ENCODE measurements at regions not wholly inside any gene's neighbourhood (a gene's known extent, or its start where the extent isn't known, plus 50 kb on each side); places are given as distances from the start of the nearest gene placed in this dataset.

- DNase-seq, result no peak
Measured at GRCh38 chr15:31513178-31513577, 186.5 kb downstream of the KLF13 start.

- DNase-seq, result no peak
Measured at GRCh38 chr15:31516440-31516839, 189.8 kb downstream of the KLF13 start.

DNA sequence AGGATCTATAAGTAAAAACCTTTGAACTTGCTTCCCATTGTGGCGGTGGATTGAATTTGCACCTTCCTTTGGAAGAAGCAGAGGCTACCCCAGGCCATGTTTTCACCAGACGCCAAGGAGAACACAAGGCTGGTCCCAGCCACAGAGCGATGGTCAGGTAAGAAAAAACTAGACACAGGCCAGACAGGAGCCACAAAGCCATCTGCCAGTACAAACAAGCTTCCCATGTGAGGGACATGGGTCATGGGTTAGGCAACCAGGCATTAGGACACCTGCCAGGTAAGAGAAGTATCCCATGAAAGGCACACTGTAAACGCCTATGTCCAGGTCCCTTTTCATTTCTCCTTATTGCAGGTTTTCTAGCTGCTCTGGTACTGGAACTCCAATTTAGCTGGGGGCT lies 190.2 kb downstream of the KLF13 start:
- no peak for DNase-seq

DNA sequence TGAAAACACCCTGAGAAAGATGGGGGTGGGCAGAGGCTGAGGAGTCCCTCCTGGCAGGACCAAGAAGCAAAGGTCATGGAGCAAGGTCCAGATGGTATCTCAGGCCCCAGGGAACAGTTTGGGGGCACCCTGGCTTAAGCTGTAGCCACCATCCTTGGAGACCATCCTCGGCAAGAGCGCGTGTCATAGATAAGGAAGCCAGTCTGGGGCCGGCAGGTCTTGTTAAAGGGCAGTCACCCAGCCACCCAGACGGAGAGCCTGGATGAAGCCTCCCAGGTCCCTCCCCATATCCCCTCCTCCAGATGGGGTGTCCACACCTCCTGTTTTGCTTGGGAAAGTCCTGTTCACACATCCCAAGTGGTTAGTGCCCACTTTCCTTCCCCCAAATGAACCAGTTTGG lies 191.1 kb downstream of the KLF13 start:
- DNase-seq, result no peak

- no peak for DNase-seq
Measured at GRCh38 chr15:31522028-31522427, 195.4 kb downstream of the KLF13 start.

DNA sequence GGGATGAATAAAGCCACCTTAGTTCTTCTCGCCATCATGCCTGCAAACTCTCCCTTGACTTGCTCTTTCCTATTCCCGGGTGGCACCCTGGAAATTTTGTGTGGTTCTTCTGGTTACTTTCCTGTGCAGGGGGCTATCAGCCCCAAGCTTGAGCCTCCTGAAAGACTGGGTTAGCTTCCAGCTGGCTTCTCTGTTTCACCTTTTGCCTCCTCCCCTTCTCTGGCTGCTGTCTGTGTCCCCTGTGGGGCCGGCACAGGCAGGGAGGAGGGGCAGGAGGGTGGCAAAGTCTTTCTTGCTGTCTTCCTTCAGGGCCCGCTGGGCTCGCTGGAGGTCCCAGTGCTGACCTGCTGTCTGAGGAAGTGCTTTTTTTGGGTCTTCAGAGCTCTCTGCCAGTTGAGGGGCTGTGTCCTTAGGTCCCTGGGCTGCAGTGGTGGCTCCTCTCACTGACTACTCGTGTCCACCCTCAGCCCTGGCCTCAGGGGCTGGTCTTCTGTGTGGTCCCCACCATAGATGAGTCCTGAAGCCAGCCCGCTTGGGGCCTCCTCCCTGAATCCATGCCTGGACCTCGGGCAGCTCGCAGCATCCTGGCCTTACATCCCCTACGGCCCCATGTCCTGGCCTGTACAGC lies 196.5 kb downstream of the KLF13 start:
- DNase-seq, result no peak

DNA sequence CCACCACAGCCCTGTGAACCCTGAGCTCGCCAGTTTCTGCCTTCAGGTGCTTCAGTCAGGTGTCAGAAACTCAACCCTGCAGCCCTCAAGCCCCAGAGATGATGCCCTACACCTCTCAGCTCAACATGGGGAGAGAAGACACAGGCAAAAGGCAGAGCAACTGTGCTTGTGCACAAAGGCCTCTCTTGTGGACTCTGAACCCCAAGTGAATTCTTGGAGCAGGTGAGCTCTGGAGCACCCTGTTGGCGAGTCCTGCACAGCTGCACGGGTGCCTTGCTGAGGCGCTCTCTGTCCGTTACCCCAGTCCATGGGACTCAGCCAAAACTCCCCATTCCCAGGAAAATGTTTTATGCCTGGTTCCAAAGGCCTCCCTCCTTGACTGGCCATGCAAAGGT lies 197.0 kb downstream of the KLF13 start:
- no peak for DNase-seq

- no peak for DNase-seq
Measured at GRCh38 chr15:31525185-31525695, 198.6 kb downstream of the KLF13 start.

DNA sequence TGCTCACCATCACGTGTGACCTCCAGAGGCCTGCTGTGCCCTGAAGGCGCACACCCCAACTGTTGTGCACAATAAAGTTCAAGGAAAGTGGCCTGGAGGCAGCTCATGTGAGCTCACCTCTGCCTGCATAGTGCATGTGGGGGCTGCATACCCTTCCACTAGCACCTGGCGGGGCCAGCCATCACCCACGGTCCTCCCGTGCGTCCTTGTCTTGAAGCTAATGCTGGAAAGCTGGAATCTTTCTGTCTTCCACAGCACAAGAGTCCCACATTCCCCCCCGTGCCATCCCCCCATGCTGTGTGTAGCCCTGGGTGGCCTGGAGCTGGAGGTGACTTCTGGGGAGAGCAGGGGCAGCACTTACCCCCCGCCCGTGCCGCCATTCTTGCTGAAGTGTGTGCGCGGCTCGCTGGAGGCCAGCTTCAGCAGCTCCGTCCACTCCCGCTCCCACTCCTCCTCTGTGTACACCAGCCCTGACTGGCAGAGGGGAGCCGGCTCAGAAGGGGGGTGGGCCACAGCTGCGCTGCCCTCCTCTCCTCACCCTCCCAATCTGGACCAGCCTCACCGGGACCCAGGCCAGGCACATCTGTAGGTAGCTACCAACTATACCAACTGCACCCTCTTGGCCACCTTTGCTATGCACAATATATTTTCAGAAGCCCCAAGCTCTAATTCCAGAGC lies 199.5 kb downstream of the KLF13 start:
- no peak for DNase-seq

GRCh38 chr15:31526916-31527690 lies 200.5 kb downstream of the KLF13 start:
- DNase-seq, result no peak

- no peak for DNase-seq
Measured at GRCh38 chr15:31528846-31529245, 202.2 kb downstream of the KLF13 start.

DNA sequence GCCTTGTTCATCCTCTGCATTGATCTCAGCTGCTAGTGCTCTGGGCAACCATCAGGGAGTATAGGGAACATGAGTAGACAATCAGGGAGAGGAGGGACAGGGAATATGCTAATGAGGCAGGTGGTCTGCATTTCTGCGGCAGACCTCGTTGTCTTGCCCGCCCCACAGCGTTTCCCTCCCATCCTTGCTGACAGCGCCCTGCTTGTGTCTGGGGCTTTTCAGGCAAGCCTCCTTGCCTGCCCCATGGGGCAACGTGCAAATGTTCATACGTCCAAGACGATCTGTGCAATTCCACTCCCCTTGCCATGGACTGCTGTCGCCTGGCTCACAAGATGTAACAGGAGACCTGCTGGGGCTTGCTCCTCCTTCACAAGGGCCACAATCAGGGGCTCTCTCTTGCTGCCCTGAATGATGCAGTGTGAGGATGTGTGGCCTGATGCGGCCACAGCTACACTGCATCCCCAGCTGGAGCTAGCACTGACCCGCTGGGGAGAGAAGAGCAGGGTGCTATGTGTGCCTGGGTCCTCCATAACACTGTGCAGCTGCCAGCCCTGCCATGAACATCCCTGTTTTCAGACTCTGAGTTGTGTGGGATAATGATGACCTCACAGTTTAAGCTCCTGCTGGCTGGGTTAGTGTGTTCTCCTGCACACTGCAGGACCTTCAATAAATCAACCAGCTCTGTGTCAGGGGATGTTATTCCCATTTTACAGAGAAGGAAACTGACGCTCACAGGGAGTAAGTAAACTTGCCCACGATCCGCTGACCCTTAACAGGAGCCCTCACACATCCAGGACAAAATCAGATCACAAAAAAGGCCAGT lies 211.3 kb downstream of the KLF13 start:
- no peak for DNase-seq

DNA sequence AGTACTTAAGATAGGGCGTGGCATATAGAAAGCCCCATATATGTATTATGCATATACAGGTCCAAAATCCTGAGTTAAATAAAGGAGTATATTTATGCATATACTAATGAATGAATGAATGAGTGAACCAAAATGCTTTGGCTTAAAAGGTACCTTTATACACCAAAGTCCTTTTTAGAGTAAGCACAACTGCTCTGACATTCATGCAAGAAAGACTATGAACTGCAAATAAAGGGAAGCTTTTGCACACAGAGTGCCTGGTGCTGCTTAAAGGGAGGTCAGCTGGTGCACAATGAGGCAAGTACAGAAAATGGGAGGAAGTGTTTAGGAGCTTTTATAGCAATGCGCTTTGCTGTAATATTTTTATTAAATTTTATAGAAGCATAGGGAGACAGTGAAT lies 214.0 kb downstream of the KLF13 start:
- no peak for DNase-seq

DNA sequence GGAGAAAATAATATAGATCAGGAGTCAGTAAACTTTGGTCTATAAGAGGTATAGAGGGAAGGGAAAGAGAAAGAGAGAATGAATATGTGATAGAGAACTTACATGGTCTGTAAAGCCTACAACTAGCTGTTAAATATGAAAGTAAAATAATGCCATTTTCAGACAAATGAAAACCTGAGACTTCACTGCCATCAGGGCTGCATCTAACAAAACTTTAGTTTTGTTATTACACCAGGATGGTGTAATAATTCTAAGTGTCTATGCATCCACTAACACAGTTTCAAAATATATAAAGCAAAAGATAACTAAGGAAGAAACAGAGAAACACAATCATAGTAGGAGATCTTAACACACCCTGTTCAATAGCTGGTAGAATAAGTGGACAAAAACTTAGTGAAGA lies 217.7 kb downstream of the KLF13 start:
- no peak for DNase-seq

GRCh38 chr15:31545257-31545656 lies 218.6 kb downstream of the KLF13 start:
- no peak for DNase-seq

DNA sequence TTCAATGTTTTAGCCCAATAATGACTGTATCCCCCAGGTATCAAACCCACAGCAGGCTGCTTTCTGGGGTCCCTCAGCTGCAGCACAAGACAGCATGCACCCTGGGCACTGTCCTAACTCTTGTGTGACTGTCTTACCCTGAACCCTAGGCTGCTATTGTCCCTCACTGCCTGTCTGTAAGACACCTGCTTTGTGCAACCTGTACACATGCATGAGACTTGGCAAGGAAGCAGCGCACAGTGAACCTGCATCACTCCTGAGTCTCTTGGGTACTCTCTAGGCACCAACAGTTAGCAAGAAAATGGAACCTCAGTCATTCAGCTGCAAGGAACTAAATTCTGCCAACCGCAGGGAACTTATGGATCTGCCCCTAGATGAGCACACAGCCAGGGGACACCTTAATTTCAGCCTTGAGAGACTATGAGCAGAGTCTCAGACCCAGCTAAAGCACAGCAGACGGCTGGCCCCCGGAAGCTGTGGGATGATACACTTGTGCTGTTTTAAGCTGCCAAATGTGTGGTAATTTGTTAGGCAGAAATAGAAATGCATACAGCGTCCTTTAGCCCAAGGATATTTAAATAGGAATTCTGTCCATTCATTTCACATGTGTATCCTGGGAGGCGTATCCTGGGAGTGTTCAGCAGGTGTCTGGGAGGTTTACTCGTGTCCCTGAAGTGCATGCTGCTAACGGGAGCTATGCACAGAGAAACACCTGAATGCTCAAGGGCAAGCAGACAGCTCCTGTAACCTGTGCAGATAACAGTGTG lies 223.8 kb downstream of the KLF13 start:
- no peak for DNase-seq

GRCh38 chr15:31551323-31551722 lies 224.7 kb downstream of the KLF13 start:
- no peak for DNase-seq

DNA sequence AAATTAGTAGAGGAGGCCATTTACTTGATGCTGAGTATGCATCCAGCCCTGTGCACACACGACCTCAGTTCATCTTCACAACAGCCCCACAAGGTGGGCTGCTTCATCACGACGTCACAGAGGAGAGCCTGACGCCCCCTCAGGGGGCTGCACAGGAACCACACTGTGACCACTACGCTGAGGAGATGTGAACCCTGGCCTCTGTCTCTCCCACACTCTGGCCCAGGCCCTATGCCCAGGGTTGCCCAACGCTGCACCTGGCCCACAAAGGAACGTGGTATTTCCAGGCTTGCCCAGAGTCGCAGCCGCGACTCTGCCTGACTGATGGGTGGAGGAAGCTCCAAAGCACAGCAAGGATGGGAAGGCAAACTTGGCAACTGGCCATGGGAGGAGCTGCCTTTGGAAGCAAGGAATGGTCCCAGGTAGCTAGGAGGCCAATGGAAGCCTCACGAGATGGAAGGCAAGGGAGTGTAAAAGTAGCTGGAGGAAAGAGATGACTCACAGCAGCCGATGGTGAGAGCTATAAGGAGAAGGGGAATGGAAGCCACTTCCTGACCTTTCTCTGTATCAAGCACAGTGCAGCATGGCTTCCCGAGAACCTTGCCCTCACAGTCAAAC lies 226.0 kb downstream of the KLF13 start:
- no peak for DNase-seq

GRCh38 chr15:31554261-31554660 lies 227.6 kb downstream of the KLF13 start:
- no peak for DNase-seq

DNA sequence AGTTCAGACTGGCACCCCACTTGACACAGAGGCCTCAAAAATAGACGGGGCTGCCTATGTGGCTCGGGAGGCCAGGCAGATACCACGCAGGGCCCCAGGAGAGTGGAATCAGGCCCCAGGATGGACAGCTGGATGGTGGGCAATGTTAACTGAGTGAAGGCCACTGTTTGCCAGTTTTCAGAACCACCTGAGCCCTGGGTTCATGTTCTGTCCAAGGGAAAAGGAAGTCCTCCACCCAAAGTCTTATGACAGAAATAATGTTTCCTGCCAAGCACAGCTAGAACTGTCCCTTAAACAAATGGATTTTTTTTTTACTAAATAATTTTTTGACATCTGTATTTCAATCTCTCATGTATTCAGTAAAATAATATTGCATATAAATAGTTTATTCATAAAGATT lies 228.4 kb downstream of the KLF13 start:
- DNase-seq, result no peak

DNA sequence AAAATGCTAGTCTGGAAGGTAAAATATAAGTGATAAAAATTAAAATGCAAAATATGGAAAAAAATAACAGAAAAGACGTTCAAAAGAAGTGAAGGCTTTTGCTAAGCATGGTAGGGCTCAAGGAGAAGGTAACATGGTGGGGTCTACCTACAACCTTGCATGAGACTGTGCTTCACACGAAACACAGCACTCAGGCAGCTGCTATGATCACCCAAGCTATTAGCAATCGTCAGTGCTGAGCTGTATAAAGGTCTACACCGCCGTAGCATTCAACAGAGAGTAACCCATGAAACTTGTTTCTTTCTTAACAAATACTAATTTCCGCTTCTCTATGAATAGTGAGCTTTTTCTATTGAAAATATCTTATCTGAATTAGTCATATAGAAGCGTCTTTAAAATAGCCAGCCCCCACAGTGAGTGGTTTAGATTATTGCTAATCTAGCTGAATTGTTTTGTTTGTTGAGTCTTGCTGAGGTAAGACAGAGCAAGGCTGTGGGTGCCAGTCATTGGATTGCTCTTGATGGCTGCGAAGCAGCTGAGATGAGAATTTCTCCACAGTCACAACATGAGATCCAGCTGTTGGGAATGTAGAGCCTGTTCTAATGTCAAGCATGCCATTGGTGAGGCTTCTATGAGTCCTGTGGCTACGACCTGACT lies 230.0 kb downstream of the KLF13 start:
- no peak for DNase-seq

All from cerebellar nuclear complex (tissue), 1 donor.